GM18520 (cell line): ENCODE measurements at regions not wholly inside any gene's neighbourhood (a gene's known extent, or its start where the extent isn't known, plus 50 kb on each side); places are given as distances from the start of the nearest gene placed in this dataset.
A peak's percentile ranks its signal among the peaks of the same experiment; 100 is the strongest.
"Not testable (repeated sequence)": the region's sequence is repeated elsewhere in the genome, so short reads cannot be mapped to it uniquely, and the experiment has no call there.

ENCODE experiments used
- ATAC-seq: cut with Tn5 transposase; IDR thresholded peaks from one replicate; pipeline ENCODE4 v1.9.1; 2021; ENCODE audit not compliant: unreplicated experiment

- ATAC-seq: no peak
Measured at GRCh38 chr2:193476171-193476800, 1281.6 kb upstream of the TMEFF2 start.

- ATAC-seq: no peak
Measured at GRCh38 chr2:193475038-193475437, 1280.3 kb upstream of the TMEFF2 start.

GRCh38 chr2:193469251-193469650 lies 1274.5 kb upstream of the TMEFF2 start:
- ATAC-seq: no peak

- ATAC-seq: no peak
Measured at GRCh38 chr2:193467276-193467987, 1272.7 kb upstream of the TMEFF2 start.

GRCh38 chr2:193463011-193463410 lies 1268.3 kb upstream of the TMEFF2 start:
- ATAC-seq: no peak

- no peak for ATAC-seq
Measured at GRCh38 chr2:193462411-193462810, 1267.7 kb upstream of the TMEFF2 start.

GRCh38 chr2:193461431-193461934 lies 1266.8 kb upstream of the TMEFF2 start:
- ATAC-seq: peak; percentile 60

- ATAC-seq: no peak
Measured at GRCh38 chr2:193446967-193447366, 1252.2 kb upstream of the TMEFF2 start.

- no peak for ATAC-seq
Measured at GRCh38 chr2:193442293-193442692, 1247.6 kb upstream of the TMEFF2 start.

GRCh38 chr2:193428336-193428818 lies 1233.6 kb upstream of the TMEFF2 start:
- no peak for ATAC-seq

GRCh38 chr2:193412368-193412767 lies 1217.6 kb upstream of the TMEFF2 start:
- ATAC-seq: not testable (repeated sequence)

GRCh38 chr2:193409951-193410350 lies 1215.2 kb upstream of the TMEFF2 start:
- no peak for ATAC-seq

GRCh38 chr2:193382583-193382982 lies 1187.8 kb upstream of the TMEFF2 start:
- no peak for ATAC-seq

GRCh38 chr2:193377789-193378188 lies 1183.1 kb upstream of the TMEFF2 start:
- no peak for ATAC-seq

- ATAC-seq: no peak
Measured at GRCh38 chr2:193373120-193373519, 1178.4 kb upstream of the TMEFF2 start.

GRCh38 chr2:193371200-193371599 lies 1176.5 kb upstream of the TMEFF2 start:
- ATAC-seq: no peak

GRCh38 chr2:193368615-193369014 lies 1173.9 kb upstream of the TMEFF2 start:
- ATAC-seq: no peak

GRCh38 chr2:193357508-193357907 lies 1162.8 kb upstream of the TMEFF2 start:
- no peak for ATAC-seq

GRCh38 chr2:193352665-193353242 lies 1158.0 kb upstream of the TMEFF2 start:
- ATAC-seq: not testable (repeated sequence)

GRCh38 chr2:193350509-193350908 lies 1155.8 kb upstream of the TMEFF2 start:
- no peak for ATAC-seq

- no peak for ATAC-seq
Measured at GRCh38 chr2:193349642-193350041, 1154.9 kb upstream of the TMEFF2 start.

- ATAC-seq: no peak
Measured at GRCh38 chr2:193348055-193348454, 1153.3 kb upstream of the TMEFF2 start.
